CD4-positive, alpha-beta T cell treated with Interleukin-2 at 100 ng/mL for 4 hours (primary cell): ENCODE measurements at regions not wholly inside any gene's neighbourhood (a gene's known extent, or its start where the extent isn't known, plus 50 kb on each side); places are given as distances from the start of the nearest gene placed in this dataset.
A peak's percentile ranks its signal among the peaks of the same experiment; 100 is the strongest.
"Not testable (repeated sequence)": the region's sequence is repeated elsewhere in the genome, so short reads cannot be mapped to it uniquely, and the experiment has no call there.

Experiments used
- DNase-seq: peaks from one replicate; pipeline ENCODE4 v3.0.0-alpha.2; 2020; ENCODE audit warnings: low spot score

DNA sequence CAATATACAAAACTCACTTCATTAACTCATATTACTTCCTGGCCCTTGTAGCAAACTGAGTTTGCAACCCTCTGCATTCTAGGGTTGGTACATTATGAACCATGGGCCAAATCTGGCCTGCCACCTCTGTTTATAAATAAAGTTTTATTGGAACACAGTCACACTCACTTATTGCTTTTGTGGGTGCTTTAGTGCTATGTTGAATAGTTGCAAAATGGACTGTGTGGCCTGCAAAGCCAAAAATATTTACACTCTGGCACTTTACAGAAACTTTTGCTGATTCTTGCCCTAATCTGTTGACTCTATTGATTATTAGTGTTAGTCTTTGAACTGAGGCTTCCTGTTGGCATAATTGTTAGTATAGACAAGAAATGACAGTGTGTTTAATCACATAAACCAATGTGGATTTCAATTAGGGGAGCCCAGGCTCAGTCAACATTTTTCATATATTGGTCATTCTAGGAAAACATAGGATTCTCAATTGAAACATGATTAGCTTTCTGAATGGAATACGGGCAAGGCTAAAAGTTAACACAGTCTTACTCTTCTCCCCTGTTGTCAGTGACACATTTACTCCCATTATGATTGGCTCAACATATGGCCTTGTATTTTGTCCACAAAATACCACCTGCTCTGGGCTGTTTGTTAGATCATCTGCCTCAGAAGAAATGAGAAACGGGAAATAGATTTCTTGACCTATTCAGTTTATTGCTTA, 241.9 kb upstream of the ZFP64 start:
- no peak for DNase-seq

- DNase-seq = no peak
These were observed 241.2 kb upstream of the ZFP64 start for GRCh38 chr20:52432740-52433139.

DNA sequence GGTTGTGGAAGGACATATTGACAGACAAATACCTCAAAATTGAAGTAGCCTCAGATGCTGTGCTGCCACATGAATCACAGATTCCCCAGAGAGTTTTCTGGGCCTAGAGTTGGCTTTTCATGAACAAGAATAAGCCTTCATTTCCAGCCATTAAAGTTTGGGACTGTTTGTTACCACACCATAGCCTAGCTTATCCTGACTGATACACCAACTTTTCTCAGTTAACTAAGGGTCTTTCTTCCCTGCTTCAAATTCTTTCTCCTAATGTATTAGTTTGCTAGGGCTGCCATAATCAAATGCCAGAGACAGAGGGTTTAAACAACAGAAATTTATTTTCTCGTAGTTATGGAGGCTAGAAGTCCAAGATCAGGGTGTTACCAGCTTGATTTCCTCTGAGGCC, 237.4 kb upstream of the ZFP64 start:
- no peak for DNase-seq

DNA sequence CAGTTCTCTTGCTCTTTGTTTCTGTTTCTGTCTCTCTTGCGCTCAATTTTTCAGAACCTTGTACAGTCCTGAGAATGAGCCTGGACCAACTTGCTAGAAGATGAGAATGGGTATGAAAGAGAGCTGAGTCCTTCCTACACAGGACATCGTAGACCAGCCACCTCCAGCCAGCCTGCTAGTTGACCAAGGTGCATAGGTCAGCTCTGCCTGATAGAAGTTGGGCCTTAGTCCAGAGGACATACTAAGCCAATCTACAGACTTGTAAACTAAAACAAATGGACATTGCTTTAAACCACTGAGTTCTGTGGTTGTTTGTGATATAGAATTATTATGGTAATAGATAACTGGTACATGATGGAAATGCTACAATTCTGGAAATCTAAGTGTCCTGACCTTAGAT, 236.4 kb upstream of the ZFP64 start:
- DNase-seq = no peak

- DNase-seq = no peak
These were observed 235.3 kb upstream of the ZFP64 start for GRCh38 chr20:52426856-52427255.

- no peak for DNase-seq
These were observed 234.1 kb upstream of the ZFP64 start for GRCh38 chr20:52425701-52426100.

- no peak for DNase-seq
These were observed 233.7 kb upstream of the ZFP64 start for GRCh38 chr20:52425253-52425652.

GRCh38 chr20:52424357-52424942, 232.9 kb upstream of the ZFP64 start:
- DNase-seq = not testable (repeated sequence)

DNA sequence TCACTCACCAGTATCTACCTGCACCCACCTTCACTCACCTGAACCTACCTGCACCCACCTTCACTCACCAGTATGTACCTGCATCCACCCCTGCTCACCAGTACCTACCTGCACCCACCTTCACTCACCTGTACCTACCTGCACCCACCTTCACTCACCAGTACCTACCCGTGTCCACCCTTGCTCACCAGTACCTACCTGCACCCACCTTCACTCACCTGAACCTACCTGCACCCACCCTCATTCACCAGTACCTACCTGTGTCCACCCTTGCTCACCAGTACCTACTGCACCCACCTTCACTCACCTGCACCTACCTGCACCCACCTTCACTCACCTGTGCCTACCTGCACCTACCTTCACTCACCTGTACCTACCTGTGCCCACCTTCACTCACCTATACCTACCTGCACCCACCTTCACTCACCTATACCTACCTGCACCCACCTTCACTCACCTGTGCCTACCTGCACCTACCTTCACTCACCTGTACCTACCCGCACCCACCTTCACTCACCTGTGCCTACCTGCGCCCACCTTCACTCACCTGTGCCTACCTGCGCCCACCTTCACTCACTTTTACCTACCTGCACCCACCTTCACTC, 232.1 kb upstream of the ZFP64 start:
- not testable (repeated sequence) for DNase-seq

DNA sequence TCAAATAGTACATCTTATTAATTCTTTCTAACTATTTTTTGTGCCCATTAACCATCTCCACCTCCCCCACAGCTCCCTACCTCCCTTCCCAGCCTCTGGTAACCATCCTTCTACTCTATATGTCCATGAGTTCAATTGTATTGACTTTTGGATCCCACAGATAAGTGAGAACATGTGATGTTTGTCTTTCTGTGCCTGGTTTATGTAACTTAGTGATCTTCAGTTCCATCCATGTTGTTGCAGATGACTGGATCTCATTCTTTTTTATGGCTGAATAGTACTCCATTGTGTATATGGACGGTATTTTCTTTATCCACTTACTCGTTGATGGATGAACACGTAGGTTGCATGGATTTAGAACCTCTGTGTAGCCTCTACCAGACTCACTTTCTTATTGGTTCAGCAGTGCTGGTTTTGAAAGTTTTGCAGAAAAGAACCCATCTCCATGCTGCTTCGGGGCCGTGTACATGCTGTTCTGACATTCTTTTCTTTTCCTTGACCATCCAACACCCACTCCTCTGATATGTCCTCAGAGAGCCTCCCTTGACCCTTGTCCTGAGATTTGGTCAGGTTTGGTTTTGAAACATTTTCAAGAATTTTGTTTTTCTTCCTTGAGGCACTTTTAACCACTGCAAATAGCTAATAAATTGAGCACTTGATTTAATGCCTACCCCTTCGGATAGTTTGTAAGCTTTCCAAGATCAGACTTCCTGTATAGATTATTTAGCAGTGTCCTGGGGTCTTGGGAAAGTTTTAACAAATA, 231.2 kb upstream of the ZFP64 start:
- no peak for DNase-seq

GRCh38 chr20:52420805-52421204, 229.2 kb upstream of the ZFP64 start:
- no peak for DNase-seq

DNA sequence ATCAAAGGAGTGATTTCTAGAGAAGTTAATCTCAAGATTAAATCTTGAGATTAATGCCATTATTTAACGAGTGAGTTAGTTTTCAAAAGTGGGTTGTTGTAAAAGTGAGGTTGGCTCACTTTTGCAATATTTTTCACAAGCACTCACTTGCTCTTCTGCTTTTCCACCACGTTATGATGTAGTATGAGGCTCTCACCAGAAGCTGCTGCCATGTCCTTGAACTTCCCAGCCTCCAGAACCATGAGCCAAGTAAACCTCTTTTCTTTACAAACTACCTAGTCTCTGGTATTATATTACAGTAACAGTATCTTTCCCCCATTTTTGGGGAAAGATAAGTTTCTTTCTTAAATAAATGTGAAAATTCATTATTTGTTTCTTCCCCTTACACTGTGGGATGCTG, 227.6 kb upstream of the ZFP64 start:
- DNase-seq = no peak

DNA sequence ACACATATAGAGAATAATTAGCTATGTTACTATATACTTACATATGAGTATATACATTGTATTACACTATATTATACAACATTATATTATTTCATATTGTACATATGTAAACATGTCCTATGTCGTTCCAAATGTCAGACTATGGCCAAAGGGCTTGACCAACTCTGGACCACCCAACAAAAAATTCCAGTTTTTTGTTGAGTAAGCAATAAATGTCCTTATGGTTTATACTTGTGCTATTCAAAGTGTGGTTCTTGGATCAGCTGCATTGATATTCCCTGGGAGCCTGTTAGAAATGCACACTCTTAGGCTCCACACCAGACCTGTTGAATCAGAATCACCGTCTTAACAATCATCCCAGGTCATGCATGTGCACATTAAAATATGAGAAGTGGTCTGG, 225.4 kb upstream of the ZFP64 start:
- no peak for DNase-seq

GRCh38 chr20:52411611-52412010, 220.0 kb upstream of the ZFP64 start:
- peak; percentile 7 for DNase-seq

DNA sequence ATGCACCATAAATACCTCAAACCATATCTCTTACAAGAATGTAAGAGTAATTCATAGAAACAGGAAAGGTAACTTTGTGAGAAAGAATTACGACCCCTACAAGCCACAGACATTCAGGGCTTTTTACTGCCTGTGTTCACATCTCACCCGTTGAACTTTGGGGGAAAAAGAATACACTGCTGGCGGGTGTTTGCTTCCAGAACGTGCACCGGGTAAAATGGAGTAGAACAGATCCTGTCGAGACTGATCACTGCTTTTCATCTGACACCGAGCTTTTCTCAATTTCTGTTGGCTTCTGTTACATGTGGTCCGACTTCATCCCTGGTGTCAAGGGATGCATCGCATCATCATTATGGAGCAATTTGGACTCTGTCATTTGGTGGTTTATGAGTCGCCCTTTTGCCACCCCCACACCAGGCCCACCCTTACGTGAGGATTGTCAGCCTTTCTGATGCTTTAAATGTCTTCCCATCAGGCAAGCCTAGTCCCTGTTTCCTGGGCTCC, 219.2 kb upstream of the ZFP64 start:
- no peak for DNase-seq

DNA sequence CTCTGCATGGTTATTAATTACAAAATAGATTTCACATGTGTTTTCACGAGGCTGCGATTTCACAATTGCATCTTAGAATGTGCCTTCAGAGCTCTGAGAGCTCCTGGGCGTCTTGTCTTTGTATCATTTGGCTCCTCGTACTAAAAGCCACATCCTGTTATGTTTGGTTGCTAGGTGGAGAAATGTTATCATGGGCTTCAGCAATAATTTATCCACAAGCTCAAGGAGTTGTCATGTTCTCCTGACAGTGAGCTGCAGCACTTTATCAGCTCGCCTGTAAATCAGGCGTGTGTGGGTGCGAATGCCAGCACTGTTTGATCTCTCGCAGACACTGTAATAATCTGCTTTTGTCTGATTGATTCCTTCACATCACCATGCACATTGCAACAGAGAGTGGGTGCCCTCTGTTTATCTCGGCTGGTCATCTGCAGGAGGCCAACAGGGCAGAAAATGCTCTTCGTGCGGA, 218.6 kb upstream of the ZFP64 start:
- DNase-seq = peak; percentile 90

GRCh38 chr20:52405986-52406385, 214.4 kb upstream of the ZFP64 start:
- no peak for DNase-seq

- DNase-seq = peak; percentile 77
These were observed 213.8 kb upstream of the ZFP64 start for GRCh38 chr20:52405417-52405816.

- DNase-seq = peak; percentile 37
These were observed 213.1 kb upstream of the ZFP64 start for GRCh38 chr20:52404671-52405070.

DNA sequence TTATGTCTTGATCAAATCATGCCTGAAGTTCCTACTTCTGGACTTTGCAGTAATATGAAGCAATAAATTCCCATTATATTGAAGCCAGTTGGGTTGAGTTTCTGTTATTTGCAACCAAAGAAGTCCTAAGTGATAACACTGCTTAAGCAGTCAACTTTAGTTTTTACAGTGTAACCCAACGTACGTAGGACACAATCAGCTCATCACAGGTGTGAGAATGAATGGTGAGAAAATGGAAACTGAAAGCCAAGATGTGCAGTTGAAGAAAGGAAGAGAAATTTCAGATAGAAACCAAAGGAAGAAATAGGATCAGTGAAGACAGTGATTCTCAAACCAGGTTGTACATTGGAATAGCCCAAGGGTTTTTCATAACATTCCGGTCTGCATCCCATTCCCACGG, 211.4 kb upstream of the ZFP64 start:
- peak; percentile 17 for DNase-seq

DNA sequence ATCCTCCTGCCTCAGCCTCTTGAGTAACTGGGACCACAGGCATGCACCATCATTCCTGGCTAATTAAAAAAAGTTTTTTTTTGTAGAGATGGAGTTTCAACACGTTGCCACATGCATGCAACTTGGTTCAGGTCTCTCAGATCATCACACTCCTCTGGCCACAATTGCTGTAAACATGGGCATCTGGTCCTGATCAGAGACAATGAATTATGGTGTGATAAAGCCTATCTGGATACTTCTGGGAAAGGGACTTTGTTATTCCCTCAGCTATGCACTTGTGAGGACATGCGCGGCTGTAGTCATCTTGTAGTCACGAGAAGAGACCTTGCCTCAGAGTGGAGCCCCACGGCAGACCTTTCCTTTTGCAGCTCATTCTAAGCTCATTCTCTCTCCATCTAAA, 210.9 kb upstream of the ZFP64 start:
- DNase-seq = no peak

- DNase-seq = no peak
These were observed 209.9 kb upstream of the ZFP64 start for GRCh38 chr20:52401431-52401830.

- DNase-seq = no peak
These were observed 207.8 kb upstream of the ZFP64 start for GRCh38 chr20:52399352-52399751.
